ENCODE measurements at regions not wholly inside any gene's neighbourhood (a gene's known extent, or its start where the extent isn't known, plus 50 kb on each side); places are given as distances from the start of the nearest gene placed in this dataset.

DNA sequence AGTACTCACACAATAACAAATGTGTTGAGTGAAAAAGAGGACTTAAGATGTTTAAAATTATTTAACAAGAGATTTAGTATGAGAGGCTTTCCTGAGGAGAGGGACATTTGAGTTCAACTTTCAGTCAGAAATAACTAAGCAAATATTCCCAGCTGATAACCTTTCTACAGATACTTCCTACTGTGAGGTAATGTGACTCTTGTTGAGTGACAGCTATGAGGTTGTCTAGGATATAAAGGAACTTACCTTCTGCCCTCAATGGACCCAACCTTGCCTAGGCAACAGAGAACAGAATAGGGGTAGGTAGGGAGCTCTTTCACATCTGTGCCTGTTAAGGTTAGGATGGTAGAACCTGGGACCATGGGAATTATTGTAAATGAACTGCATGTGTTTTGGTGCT, 54.7 kb downstream of the GLUD2 start:
- TF ChIP-seq, protein P1, sequence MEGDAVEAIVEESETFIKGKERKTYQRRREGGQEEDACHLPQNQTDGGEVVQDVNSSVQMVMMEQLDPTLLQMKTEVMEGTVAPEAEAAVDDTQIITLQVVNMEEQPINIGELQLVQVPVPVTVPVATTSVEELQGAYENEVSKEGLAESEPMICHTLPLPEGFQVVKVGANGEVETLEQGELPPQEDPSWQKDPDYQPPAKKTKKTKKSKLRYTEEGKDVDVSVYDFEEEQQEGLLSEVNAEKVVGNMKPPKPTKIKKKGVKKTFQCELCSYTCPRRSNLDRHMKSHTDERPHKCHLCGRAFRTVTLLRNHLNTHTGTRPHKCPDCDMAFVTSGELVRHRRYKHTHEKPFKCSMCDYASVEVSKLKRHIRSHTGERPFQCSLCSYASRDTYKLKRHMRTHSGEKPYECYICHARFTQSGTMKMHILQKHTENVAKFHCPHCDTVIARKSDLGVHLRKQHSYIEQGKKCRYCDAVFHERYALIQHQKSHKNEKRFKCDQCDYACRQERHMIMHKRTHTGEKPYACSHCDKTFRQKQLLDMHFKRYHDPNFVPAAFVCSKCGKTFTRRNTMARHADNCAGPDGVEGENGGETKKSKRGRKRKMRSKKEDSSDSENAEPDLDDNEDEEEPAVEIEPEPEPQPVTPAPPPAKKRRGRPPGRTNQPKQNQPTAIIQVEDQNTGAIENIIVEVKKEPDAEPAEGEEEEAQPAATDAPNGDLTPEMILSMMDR (IDR thresholded peaks at IDR 0.05; ENCODE audit: unreplicated experiment) = no peak
- Mint-ChIP-seq H3K27ac (ENCODE audit: unreplicated experiment) (no peak overlapping the region), H3K9me3 (ENCODE audit: low read depth, unreplicated experiment) (no peaks in the 10 kb centered on the region), H3K27me3 (ENCODE audit: unreplicated experiment) (no peaks in the 10 kb centered on the region), H3K4me1 (ENCODE audit: low read depth, unreplicated experiment) (no peaks in the 10 kb centered on the region), H3K36me3 (ENCODE audit: insufficient read depth, unreplicated experiment) (no peaks in the 10 kb centered on the region), H3K4me3 (ENCODE audit: low read depth, unreplicated experiment) (no peak overlapping the region)
- no TSS peak for BruUV-seq (replicated peaks)
- CTCF ChIA-PET = no interaction called here
- DNase-seq = no peak
- intact Hi-C loops (cut with micrococcal nuclease; ENCODE audit: unreplicated experiment) = no loop called here

DNA sequence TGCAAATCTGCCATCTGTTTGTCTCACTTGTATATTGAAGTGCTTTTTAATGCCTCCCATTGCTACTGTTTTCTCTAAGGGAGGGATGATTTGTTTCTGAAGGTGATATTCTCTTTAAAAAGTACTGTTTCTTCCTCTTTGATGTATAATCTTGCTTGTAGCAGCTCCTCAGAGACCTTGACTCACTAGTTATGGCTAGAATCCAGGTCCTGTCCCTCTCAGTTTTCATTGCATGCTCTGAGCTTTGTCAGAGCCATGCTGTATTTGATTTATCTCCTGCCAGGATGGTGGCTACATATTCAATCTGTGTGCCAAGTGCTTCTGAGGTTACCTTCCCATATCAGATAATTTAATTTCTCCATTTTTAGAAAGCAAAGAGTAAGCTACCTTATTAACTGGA, 56.0 kb downstream of the GLUD2 start:
- no peaks in the 10 kb centered on the region for H3K36me3 Mint-ChIP-seq (ENCODE audit: insufficient read depth, unreplicated experiment)
- H3K4me3 Mint-ChIP-seq (ENCODE audit: low read depth, unreplicated experiment) = no peak overlapping the region
- CTCF ChIA-PET = no interaction called here
- no peaks in the 10 kb centered on the region for H3K4me1 Mint-ChIP-seq (ENCODE audit: low read depth, unreplicated experiment)
- no TSS peak for BruUV-seq (replicated peaks)
- no peak overlapping the region for H3K27ac Mint-ChIP-seq (ENCODE audit: unreplicated experiment)
- intact Hi-C loops (cut with micrococcal nuclease; ENCODE audit: unreplicated experiment) = no loop called here
- no peaks in the 10 kb centered on the region for H3K9me3 Mint-ChIP-seq (ENCODE audit: low read depth, unreplicated experiment)
- H3K27me3 Mint-ChIP-seq (ENCODE audit: unreplicated experiment) = no peaks in the 10 kb centered on the region
- TF ChIP-seq, protein P1 (IDR thresholded peaks at IDR 0.05; ENCODE audit: unreplicated experiment) = no peak
- DNase-seq = no peak

GRCh38 chrX:121106484-121107235, 59.2 kb downstream of the GLUD2 start:
- Mint-ChIP-seq H3K9me3 (ENCODE audit: low read depth, unreplicated experiment) (no peaks in the 10 kb centered on the region), H3K27me3 (ENCODE audit: unreplicated experiment) (no peaks in the 10 kb centered on the region), H3K4me3 (ENCODE audit: low read depth, unreplicated experiment) (no peak overlapping the region), H3K27ac (ENCODE audit: unreplicated experiment) (no peak overlapping the region), H3K4me1 (ENCODE audit: low read depth, unreplicated experiment) (no peaks in the 10 kb centered on the region), H3K36me3 (ENCODE audit: insufficient read depth, unreplicated experiment) (no peaks in the 10 kb centered on the region)
- no peak for DNase-seq
- CTCF ChIA-PET = no interaction called here
- intact Hi-C loops (cut with micrococcal nuclease; ENCODE audit: unreplicated experiment) = no loop called here
- BruUV-seq (replicated peaks) = no TSS peak
- TF ChIP-seq, protein P1 (IDR thresholded peaks at IDR 0.05; ENCODE audit: unreplicated experiment) = no peak

DNA sequence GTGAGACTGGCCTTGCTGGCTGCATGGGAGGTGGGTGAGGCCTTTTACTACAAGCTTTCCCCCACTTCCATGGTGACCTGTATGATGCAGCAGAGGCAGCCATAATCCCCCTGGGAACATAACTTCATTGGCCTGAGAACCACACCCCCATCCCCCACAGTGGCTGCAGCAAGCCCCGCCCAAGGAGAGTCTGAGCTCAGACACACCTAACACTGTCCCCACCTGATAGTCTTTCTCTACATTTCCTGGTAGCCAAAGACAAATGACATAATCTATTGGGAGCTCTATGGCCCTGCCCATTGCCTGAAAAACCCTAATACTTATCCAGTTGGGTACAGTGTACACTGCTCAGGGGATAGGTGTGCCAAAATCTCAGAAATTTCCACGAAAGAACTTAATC, 62.6 kb downstream of the GLUD2 start:
- no peak overlapping the region for H3K4me3 Mint-ChIP-seq (ENCODE audit: low read depth, unreplicated experiment)
- DNase-seq = peak; percentile 1
- intact Hi-C loops (cut with micrococcal nuclease; ENCODE audit: unreplicated experiment) = no loop called here
- H3K4me1 Mint-ChIP-seq (ENCODE audit: low read depth, unreplicated experiment) = no peaks in the 10 kb centered on the region
- TF ChIP-seq, protein P1 (IDR thresholded peaks at IDR 0.05; ENCODE audit: unreplicated experiment) = no peak
- H3K36me3 Mint-ChIP-seq (ENCODE audit: insufficient read depth, unreplicated experiment) = no peaks in the 10 kb centered on the region
- H3K27ac Mint-ChIP-seq (ENCODE audit: unreplicated experiment) = no peak overlapping the region
- no peaks in the 10 kb centered on the region for H3K9me3 Mint-ChIP-seq (ENCODE audit: low read depth, unreplicated experiment)
- no TSS peak for BruUV-seq (replicated peaks)
- CTCF ChIA-PET = no interaction called here
- H3K27me3 Mint-ChIP-seq (ENCODE audit: unreplicated experiment) = no peaks in the 10 kb centered on the region
